HFF-Myc (cell line): ENCODE measurements at regions not wholly inside any gene's neighbourhood (a gene's known extent, or its start where the extent isn't known, plus 50 kb on each side); places are given as distances from the start of the nearest gene placed in this dataset.

Experiments used
- DNase-seq: peaks from one replicate; pipeline ENCODE4 v3.0.0-alpha.2; 2011; ENCODE audit warnings: low read depth; ENCODE audit errors: extremely low read depth
- H3K4me3 ChIP-seq: replicated peaks from 2 replicates; pipeline ENCODE4 v1.5.1; 2011; ENCODE audit warnings: low read depth, mild to moderate bottlenecking, control low read depth, low read length
- TF ChIP-seq, protein P1 (sequence below): IDR thresholded peaks from 2 replicates; pipeline ENCODE4 v1.5.1; 2012; ENCODE audit warnings: mild to moderate bottlenecking, low read depth, low read length, control low read depth; ENCODE audit errors: missing control alignments

GRCh38 chr3:88000853-88001252 is 58.0 kb downstream of the CGGBP1 start:
- TF ChIP-seq, protein P1, sequence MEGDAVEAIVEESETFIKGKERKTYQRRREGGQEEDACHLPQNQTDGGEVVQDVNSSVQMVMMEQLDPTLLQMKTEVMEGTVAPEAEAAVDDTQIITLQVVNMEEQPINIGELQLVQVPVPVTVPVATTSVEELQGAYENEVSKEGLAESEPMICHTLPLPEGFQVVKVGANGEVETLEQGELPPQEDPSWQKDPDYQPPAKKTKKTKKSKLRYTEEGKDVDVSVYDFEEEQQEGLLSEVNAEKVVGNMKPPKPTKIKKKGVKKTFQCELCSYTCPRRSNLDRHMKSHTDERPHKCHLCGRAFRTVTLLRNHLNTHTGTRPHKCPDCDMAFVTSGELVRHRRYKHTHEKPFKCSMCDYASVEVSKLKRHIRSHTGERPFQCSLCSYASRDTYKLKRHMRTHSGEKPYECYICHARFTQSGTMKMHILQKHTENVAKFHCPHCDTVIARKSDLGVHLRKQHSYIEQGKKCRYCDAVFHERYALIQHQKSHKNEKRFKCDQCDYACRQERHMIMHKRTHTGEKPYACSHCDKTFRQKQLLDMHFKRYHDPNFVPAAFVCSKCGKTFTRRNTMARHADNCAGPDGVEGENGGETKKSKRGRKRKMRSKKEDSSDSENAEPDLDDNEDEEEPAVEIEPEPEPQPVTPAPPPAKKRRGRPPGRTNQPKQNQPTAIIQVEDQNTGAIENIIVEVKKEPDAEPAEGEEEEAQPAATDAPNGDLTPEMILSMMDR, result no peak
- H3K4me3 ChIP-seq, result no peak overlapping the region
- DNase-seq, result no peak

DNA sequence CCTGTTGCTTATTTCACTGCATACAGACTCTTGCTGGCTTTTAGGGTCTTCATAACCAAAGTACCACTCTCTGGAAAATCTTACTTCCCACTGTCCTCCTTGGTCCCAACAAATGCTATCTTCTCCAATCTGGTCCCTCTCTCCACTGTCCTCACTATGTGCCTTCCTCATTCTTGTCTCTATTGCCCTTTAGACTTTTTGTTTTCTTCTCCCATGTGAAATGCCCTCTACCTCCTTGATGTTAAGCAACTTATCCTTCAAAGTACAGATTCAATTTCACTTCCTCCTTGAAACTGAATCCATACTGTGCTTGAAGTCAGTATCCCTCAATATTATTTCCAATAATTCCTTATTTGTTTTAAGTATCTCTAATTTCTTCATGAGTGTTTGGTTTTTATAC is 60.8 kb downstream of the CGGBP1 start:
- no peak overlapping the region for H3K4me3 ChIP-seq
- TF ChIP-seq, protein P1, result no peak
- no peak for DNase-seq

DNA sequence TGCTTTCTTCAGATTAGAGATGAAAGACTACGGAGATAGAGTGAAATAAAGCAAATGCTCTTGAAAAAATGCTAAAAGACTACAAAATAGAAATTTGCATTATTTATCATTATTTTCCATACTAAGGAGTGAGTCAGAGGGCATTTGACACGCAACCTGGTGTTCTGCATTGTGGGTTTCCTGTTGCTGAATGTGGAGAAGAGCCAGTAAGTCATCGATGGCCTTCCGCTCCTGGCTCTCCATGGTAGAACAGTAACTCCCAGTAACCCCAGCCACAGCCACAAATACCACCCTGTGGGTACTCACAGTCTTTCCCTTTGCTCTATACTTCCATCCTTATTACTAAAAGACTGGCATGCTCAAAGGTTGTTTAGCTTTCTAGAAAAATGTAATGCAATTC is 61.5 kb downstream of the CGGBP1 start:
- no peak overlapping the region for H3K4me3 ChIP-seq
- TF ChIP-seq, protein P1, result no peak
- no peak for DNase-seq

DNA sequence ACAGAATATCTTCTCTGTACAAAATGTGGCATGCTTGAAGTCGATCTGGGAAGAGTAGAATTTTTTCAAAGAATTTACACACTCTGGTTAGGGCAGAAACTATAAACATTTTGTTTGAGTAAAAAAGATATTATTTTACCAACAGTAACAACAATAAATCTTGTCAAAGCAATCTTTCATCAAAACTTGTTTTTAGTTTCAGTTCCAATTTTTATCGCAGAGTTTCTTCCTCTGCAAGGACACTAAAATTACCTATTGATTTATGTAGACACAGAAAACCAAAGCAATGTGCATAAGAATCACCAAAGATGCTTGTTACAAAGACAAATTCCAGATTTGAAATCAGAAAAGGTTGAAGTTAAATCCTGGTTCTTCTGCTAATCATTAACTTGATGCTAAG is 61.9 kb downstream of the CGGBP1 start:
- TF ChIP-seq, protein P1, result no peak
- H3K4me3 ChIP-seq, result no peak overlapping the region
- DNase-seq, result no peak

DNA sequence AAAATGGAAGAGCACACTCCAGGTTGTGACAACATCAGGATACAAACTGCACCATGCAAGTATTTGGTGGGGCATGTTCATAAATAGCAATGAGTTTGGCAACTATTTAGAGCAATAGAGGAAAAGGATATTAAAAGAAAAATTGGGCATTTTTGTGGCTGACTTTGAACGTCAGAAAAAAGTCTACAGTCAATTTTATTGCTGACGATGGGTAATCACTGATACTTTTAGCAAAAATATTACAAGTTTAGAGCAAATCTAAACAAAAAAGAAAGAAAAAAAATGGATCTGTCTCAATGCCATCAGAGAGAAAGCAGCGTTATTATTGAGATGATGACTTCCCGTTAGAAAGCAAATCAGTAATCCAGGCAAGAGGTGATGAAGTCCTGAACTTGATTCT is 65.2 kb downstream of the CGGBP1 start:
- TF ChIP-seq, protein P1, result no peak
- H3K4me3 ChIP-seq, result no peak overlapping the region
- no peak for DNase-seq

DNA sequence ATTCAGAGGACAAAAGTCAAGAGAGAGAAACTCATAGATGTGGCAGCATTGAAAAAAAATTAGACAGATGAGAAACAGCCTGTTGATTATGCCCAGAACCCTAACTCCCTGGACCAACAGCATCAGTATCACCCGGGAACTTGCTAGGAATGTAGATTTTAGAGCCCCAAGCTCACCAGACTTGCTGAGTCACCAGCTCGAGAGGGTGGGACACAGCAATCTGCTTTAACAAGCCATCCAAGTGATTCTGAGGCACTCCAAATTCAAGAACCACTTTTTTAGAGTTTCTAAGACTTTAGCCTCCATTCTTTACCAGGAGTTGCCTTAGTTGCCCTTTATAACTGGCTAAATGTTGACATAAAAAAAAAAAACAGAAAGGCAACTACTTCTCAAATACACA is 70.9 kb downstream of the CGGBP1 start:
- TF ChIP-seq, protein P1, result no peak
- H3K4me3 ChIP-seq, result no peak overlapping the region
- DNase-seq, result no peak

DNA sequence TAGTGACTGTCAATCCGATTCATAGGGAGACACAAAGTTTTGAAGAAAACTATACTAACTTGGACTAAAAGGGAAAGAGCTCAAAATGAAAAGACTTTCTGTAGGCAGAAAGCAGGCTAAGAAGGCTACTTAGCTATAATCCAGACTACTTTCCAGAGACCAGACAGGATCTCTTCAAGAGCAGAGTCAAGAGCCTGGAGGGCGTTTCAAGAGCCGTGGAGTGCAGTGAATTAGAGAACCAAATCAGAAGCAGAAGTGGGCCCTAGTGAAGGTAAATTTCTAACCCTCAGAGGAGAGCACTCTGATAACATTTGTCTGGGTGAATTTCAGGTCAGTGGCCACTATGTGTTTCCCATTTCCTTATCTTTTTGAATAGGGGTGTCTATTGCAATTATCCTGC is 76.4 kb downstream of the CGGBP1 start:
- DNase-seq, result no peak
- TF ChIP-seq, protein P1, result no peak
- no peak overlapping the region for H3K4me3 ChIP-seq
